CD4-positive, alpha-beta memory T cell (primary cell): ENCODE measurements at regions not wholly inside any gene's neighbourhood (a gene's known extent, or its start where the extent isn't known, plus 50 kb on each side); places are given as distances from the start of the nearest gene placed in this dataset.

Source experiments
- CTCF ChIA-PET: fragments of 350-600 bp; sonication (Branson Sonifier 250); formaldehyde crosslinking; loops from one replicate; lab custom pipeline; 2021; ENCODE audit warnings: inconsistent platforms; ENCODE audit not compliant: partially characterized antibody; lab: Charles Lee
- POLR2A ChIA-PET: fragments of 350-600 bp; sonication (Branson Sonifier 250); formaldehyde crosslinking; loops from one replicate; lab custom pipeline; 2021; ENCODE audit not compliant: partially characterized antibody; lab: Charles Lee
- DNase-seq, 5 donors: peaks; one replicate each; pipeline versions ENCODE4 v3.0.0 to v3.0.0-alpha.2; 2020 to 2022; ENCODE audit warnings: mixed read lengths in 1 of 5
- H3K27ac ChIP-seq: one replicate; pipeline ENCODE4 v1.7.0; 2013; ENCODE audit warnings: low read depth, low read length
- H3K27me3 ChIP-seq: 2 replicates; pipeline ENCODE4 v1.7.0; 2013; ENCODE audit warnings: mild to moderate bottlenecking, low read length, moderate library complexity; ENCODE audit not compliant: insufficient read depth
- H3K36me3 ChIP-seq: 2 replicates; pipeline ENCODE4 v1.7.0; 2013; ENCODE audit warnings: mild to moderate bottlenecking, low read length, moderate library complexity; ENCODE audit not compliant: insufficient read depth
- H3K4me1 ChIP-seq: 2 replicates; pipeline ENCODE4 v1.7.0; 2013; ENCODE audit warnings: mild to moderate bottlenecking, low read length, moderate library complexity; ENCODE audit not compliant: insufficient read depth
- H3K4me3 ChIP-seq, 2 donors: one replicate each; pipeline ENCODE4 v1.7.0; 2013; ENCODE audit warnings: low read length in 2 of 2, mild to moderate bottlenecking in 1 of 2
- H3K9me3 ChIP-seq, 2 donors: one replicate each; pipeline ENCODE4 v1.7.0; 2013; ENCODE audit warnings: low read length in 2 of 2, control low read depth in 1 of 2; ENCODE audit not compliant: control insufficient read depth in 1 of 2
- H3K27ac Mint-ChIP-seq, 7 donors: one replicate each; pipeline ENCODE4 v1.8.0; 2020 to 2021; ENCODE audit warnings: mixed read lengths in 7 of 7, mild to moderate bottlenecking in 6 of 7, inconsistent platforms in 3 of 7, moderate library complexity in 3 of 7
- H3K27me3 Mint-ChIP-seq, 2 donors: one replicate each; pipeline ENCODE4 v1.8.0; 2020 to 2021; ENCODE audit warnings: mixed read lengths in 2 of 2
- H3K36me3 Mint-ChIP-seq, 2 donors: one replicate each; pipeline ENCODE4 v1.8.0; 2020 to 2021; ENCODE audit warnings: mixed read lengths in 2 of 2, inconsistent platforms in 1 of 2, mild to moderate bottlenecking in 1 of 2
- H3K4me1 Mint-ChIP-seq, 4 donors: one replicate each; pipeline ENCODE4 v1.8.0; 2020 to 2021; ENCODE audit warnings: mixed read lengths in 4 of 4, mild to moderate bottlenecking in 1 of 4
- H3K4me3 Mint-ChIP-seq, 8 donors: one replicate each; pipeline ENCODE4 v1.8.0; 2020 to 2021; ENCODE audit warnings: mixed read lengths in 8 of 8, mild to moderate bottlenecking in 7 of 8, moderate library complexity in 6 of 8, inconsistent platforms in 3 of 8
- H3K9me3 Mint-ChIP-seq, 8 donors: one replicate each; pipeline ENCODE4 v1.8.0; 2020 to 2021; ENCODE audit warnings: mixed read lengths in 8 of 8, mild to moderate bottlenecking in 5 of 8, inconsistent platforms in 3 of 8, moderate library complexity in 1 of 8
- intact Hi-C: fragments of 100-400 bp; cut with micrococcal nuclease; formaldehyde crosslinking; loops from one replicate; pipeline ENCODE4 v1.15.1; 2023

GRCh38 chr3:177817751-177818150 lies 620.5 kb upstream of the TBL1XR1 start:
- no peak for DNase-seq
- no peak overlapping the region for H3K4me3 ChIP-seq
- ChIA-PET CTCF (no interaction called here), POLR2A (no interaction called here)
- no peaks in the 10 kb centered on the region for H3K9me3 ChIP-seq
- H3K27me3 ChIP-seq: no peaks in the 10 kb centered on the region
- Mint-ChIP-seq H3K27me3 (no peaks in the 10 kb centered on the region), H3K36me3 (no peaks in the 10 kb centered on the region), H3K4me3 (no peak overlapping the region), H3K4me1 (peaks cover 0 to 9% (median under 1%) of the 10 kb centered on the region in 4 donors), H3K27ac (no peak overlapping the region), H3K9me3 (no peaks in the 10 kb centered on the region)
- H3K4me1 ChIP-seq: no peaks in the 10 kb centered on the region
- H3K27ac ChIP-seq: no peak overlapping the region
- intact Hi-C loops: no loop called here
- no peaks in the 10 kb centered on the region for H3K36me3 ChIP-seq

- no peaks in the 10 kb centered on the region for H3K9me3 Mint-ChIP-seq
- ChIA-PET POLR2A (no interaction called here), CTCF (no interaction called here)
- no peaks in the 10 kb centered on the region for H3K36me3 Mint-ChIP-seq
- H3K4me3 Mint-ChIP-seq: no peak overlapping the region
- intact Hi-C loops: no loop called here
- no peak for DNase-seq
- H3K4me1 Mint-ChIP-seq: peaks cover 0 to 9% (median under 1%) of the 10 kb centered on the region in 4 donors
- H3K27ac Mint-ChIP-seq: no peak overlapping the region
- Histone ChIP-seq H3K4me3 (no peak overlapping the region), H3K36me3 (no peaks in the 10 kb centered on the region), H3K27ac (no peak overlapping the region), H3K27me3 (no peaks in the 10 kb centered on the region), H3K9me3 (no peaks in the 10 kb centered on the region), H3K4me1 (no peaks in the 10 kb centered on the region)
- H3K27me3 Mint-ChIP-seq: no peaks in the 10 kb centered on the region
These were observed 621.5 kb upstream of the TBL1XR1 start for GRCh38 chr3:177818712-177819240.

GRCh38 chr3:177820683-177821316 lies 623.5 kb upstream of the TBL1XR1 start:
- ChIA-PET POLR2A (no interaction called here), CTCF (interaction anchor here (0.8 kb wide), 1 partner anchor 11 kb away, joined by 4 read pairs; no protein-coding TSS in a partner anchor)
- no peak overlapping the region for H3K27ac Mint-ChIP-seq
- no peak overlapping the region for H3K4me3 Mint-ChIP-seq
- H3K4me1 Mint-ChIP-seq: peaks cover 0 to 9% (median under 1%) of the 10 kb centered on the region in 4 donors
- no peaks in the 10 kb centered on the region for H3K27me3 Mint-ChIP-seq
- no peaks in the 10 kb centered on the region for H3K36me3 Mint-ChIP-seq
- Histone ChIP-seq H3K36me3 (no peaks in the 10 kb centered on the region), H3K4me1 (no peaks in the 10 kb centered on the region), H3K27me3 (no peaks in the 10 kb centered on the region), H3K4me3 (no peak overlapping the region), H3K9me3 (no peaks in the 10 kb centered on the region), H3K27ac (no peak overlapping the region)
- DNase-seq: no peak
- intact Hi-C loops: no loop called here
- no peaks in the 10 kb centered on the region for H3K9me3 Mint-ChIP-seq

GRCh38 chr3:177822681-177823096 lies 625.4 kb upstream of the TBL1XR1 start:
- peaks cover 0 to 5% (median under 1%) of the 10 kb centered on the region in 4 donors for H3K4me1 Mint-ChIP-seq
- Histone ChIP-seq H3K4me1 (no peaks in the 10 kb centered on the region), H3K27ac (no peak overlapping the region), H3K9me3 (no peaks in the 10 kb centered on the region), H3K4me3 (no peak overlapping the region), H3K27me3 (no peaks in the 10 kb centered on the region), H3K36me3 (no peaks in the 10 kb centered on the region)
- CTCF ChIA-PET: interaction anchor here (1.1 kb wide), 1 partner anchor 9 kb away, joined by 3 read pairs; no protein-coding TSS in a partner anchor
- DNase-seq: no peak
- intact Hi-C loops: no loop called here
- H3K27me3 Mint-ChIP-seq: no peaks in the 10 kb centered on the region
- no peaks in the 10 kb centered on the region for H3K36me3 Mint-ChIP-seq
- no peak overlapping the region for H3K4me3 Mint-ChIP-seq
- H3K9me3 Mint-ChIP-seq: no peaks in the 10 kb centered on the region
- POLR2A ChIA-PET: no interaction called here
- H3K27ac Mint-ChIP-seq: no peak overlapping the region

- Mint-ChIP-seq H3K9me3 (no peaks in the 10 kb centered on the region), H3K4me1 (peaks cover 0 to 5% (median under 1%) of the 10 kb centered on the region in 4 donors), H3K4me3 (no peak overlapping the region), H3K27ac (no peak overlapping the region), H3K36me3 (no peaks in the 10 kb centered on the region), H3K27me3 (no peaks in the 10 kb centered on the region)
- Histone ChIP-seq H3K27ac (no peak overlapping the region), H3K9me3 (no peaks in the 10 kb centered on the region), H3K4me1 (no peaks in the 10 kb centered on the region), H3K4me3 (no peak overlapping the region), H3K27me3 (no peaks in the 10 kb centered on the region), H3K36me3 (no peaks in the 10 kb centered on the region)
- ChIA-PET CTCF (no interaction called here), POLR2A (no interaction called here)
- no peak for DNase-seq
- intact Hi-C loops: no loop called here
These were observed 626.5 kb upstream of the TBL1XR1 start for GRCh38 chr3:177823701-177824189.

- no peaks in the 10 kb centered on the region for H3K9me3 Mint-ChIP-seq
- no peaks in the 10 kb centered on the region for H3K27me3 Mint-ChIP-seq
- Histone ChIP-seq H3K4me3 (no peak overlapping the region), H3K9me3 (no peaks in the 10 kb centered on the region), H3K4me1 (no peaks in the 10 kb centered on the region), H3K27ac (no peak overlapping the region), H3K36me3 (no peaks in the 10 kb centered on the region), H3K27me3 (no peaks in the 10 kb centered on the region)
- ChIA-PET CTCF (no interaction called here), POLR2A (no interaction called here)
- H3K36me3 Mint-ChIP-seq: no peaks in the 10 kb centered on the region
- peak overlapping the region in 1 of 7 donors; percentile 31 for H3K27ac Mint-ChIP-seq
- no peak for DNase-seq
- intact Hi-C loops: no loop called here
- peaks cover 0 to 5% (median under 1%) of the 10 kb centered on the region in 4 donors for H3K4me1 Mint-ChIP-seq
- no peak overlapping the region for H3K4me3 Mint-ChIP-seq
These were observed 627.0 kb upstream of the TBL1XR1 start for GRCh38 chr3:177824190-177824786.

- ChIA-PET CTCF (no interaction called here), POLR2A (no interaction called here)
- no peak overlapping the region for H3K4me3 Mint-ChIP-seq
- intact Hi-C loops: no loop called here
- H3K4me1 Mint-ChIP-seq: peaks cover 0 to 5% (median under 1%) of the 10 kb centered on the region in 4 donors
- no peak for DNase-seq
- Histone ChIP-seq H3K4me1 (no peaks in the 10 kb centered on the region), H3K4me3 (no peak overlapping the region), H3K27ac (no peak overlapping the region), H3K9me3 (no peaks in the 10 kb centered on the region), H3K36me3 (no peaks in the 10 kb centered on the region), H3K27me3 (no peaks in the 10 kb centered on the region)
- H3K27ac Mint-ChIP-seq: no peak overlapping the region
- no peaks in the 10 kb centered on the region for H3K27me3 Mint-ChIP-seq
- no peaks in the 10 kb centered on the region for H3K36me3 Mint-ChIP-seq
- H3K9me3 Mint-ChIP-seq: no peaks in the 10 kb centered on the region
These were observed 627.6 kb upstream of the TBL1XR1 start for GRCh38 chr3:177824841-177825240.
